Osteocyte (in vitro differentiated cells): ENCODE measurements at regions not wholly inside any gene's neighbourhood (a gene's known extent, or its start where the extent isn't known, plus 50 kb on each side); places are given as distances from the start of the nearest gene placed in this dataset.
A peak's percentile ranks its signal among the peaks of the same experiment; 100 is the strongest.
"Not testable (repeated sequence)": the region's sequence is repeated elsewhere in the genome, so short reads cannot be mapped to it uniquely, and the experiment has no call there.

ENCODE experiments used
- DNase-seq: peaks from one replicate; pipeline ENCODE4 v3.0.0; 2021; ENCODE audit warnings: mixed read lengths; ENCODE audit not compliant: unreplicated experiment; ENCODE audit errors: extremely low spot score
- H3K27ac Mint-ChIP-seq: one replicate; pipeline ENCODE4 v1.8.0; 2021; ENCODE audit warnings: mild to moderate bottlenecking, mixed read lengths; ENCODE audit not compliant: unreplicated experiment
- H3K27me3 Mint-ChIP-seq: one replicate; pipeline ENCODE4 v1.8.0; 2021; ENCODE audit warnings: mixed read lengths; ENCODE audit not compliant: unreplicated experiment
- H3K36me3 Mint-ChIP-seq: one replicate; pipeline ENCODE4 v1.8.0; 2021; ENCODE audit warnings: mixed read lengths; ENCODE audit not compliant: unreplicated experiment
- H3K4me1 Mint-ChIP-seq: one replicate; pipeline ENCODE4 v1.8.0; 2021; ENCODE audit warnings: mixed read lengths; ENCODE audit not compliant: unreplicated experiment
- H3K4me3 Mint-ChIP-seq: one replicate; pipeline ENCODE4 v1.8.0; 2021; ENCODE audit warnings: mild to moderate bottlenecking, moderate library complexity, mixed read lengths; ENCODE audit not compliant: unreplicated experiment
- H3K9me3 Mint-ChIP-seq: one replicate; pipeline ENCODE4 v1.8.0; 2021; ENCODE audit warnings: mixed read lengths; ENCODE audit not compliant: unreplicated experiment
- TF ChIP-seq, protein P1 (sequence below): fragments of 200-600 bp; sonication (generic); IDR thresholded peaks from 2 replicates; pipeline ENCODE4 v1.5.0; 2021; ENCODE audit warnings: antibody characterized with exemption, mild to moderate bottlenecking, moderate library complexity

- Mint-ChIP-seq H3K9me3 (no peaks in the 10 kb centered on the region), H3K27me3 (no peaks in the 10 kb centered on the region), H3K27ac (no peak overlapping the region), H3K4me1 (peaks cover 5% of the 10 kb centered on the region), H3K4me3 (no peak overlapping the region), H3K36me3 (no peaks in the 10 kb centered on the region)
- no peak for DNase-seq
- TF ChIP-seq, protein P1, sequence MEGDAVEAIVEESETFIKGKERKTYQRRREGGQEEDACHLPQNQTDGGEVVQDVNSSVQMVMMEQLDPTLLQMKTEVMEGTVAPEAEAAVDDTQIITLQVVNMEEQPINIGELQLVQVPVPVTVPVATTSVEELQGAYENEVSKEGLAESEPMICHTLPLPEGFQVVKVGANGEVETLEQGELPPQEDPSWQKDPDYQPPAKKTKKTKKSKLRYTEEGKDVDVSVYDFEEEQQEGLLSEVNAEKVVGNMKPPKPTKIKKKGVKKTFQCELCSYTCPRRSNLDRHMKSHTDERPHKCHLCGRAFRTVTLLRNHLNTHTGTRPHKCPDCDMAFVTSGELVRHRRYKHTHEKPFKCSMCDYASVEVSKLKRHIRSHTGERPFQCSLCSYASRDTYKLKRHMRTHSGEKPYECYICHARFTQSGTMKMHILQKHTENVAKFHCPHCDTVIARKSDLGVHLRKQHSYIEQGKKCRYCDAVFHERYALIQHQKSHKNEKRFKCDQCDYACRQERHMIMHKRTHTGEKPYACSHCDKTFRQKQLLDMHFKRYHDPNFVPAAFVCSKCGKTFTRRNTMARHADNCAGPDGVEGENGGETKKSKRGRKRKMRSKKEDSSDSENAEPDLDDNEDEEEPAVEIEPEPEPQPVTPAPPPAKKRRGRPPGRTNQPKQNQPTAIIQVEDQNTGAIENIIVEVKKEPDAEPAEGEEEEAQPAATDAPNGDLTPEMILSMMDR = no peak
These were observed 336.1 kb downstream of the GBA3 start for GRCh38 chr4:23028875-23029274.

GRCh38 chr4:23023666-23024065 is 330.9 kb downstream of the GBA3 start:
- TF ChIP-seq, protein P1 = no peak
- H3K4me3 Mint-ChIP-seq = no peak overlapping the region
- no peak overlapping the region for H3K27ac Mint-ChIP-seq
- peaks cover 24% of the 10 kb centered on the region for H3K4me1 Mint-ChIP-seq
- H3K9me3 Mint-ChIP-seq = no peaks in the 10 kb centered on the region
- no peaks in the 10 kb centered on the region for H3K36me3 Mint-ChIP-seq
- no peak for DNase-seq
- no peaks in the 10 kb centered on the region for H3K27me3 Mint-ChIP-seq

DNA sequence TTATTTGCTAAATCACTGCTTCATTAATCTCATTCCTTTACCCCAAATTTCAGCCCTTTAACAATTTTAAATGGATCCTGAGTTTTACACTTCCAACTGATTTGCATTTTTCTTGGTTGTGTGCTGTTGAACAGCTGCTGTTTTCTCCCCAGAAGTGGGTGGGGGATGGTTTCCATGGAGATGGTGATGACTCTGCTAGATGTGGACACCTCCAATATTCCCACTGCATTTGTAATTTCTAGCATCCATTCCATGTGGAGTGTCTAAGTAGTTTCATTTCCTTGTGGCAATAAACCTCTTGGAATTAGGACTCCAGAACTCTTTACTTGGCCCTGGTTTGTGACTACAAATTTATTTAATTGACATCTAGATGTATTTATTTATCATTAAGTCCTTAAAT is 330.4 kb downstream of the GBA3 start:
- Mint-ChIP-seq H3K4me3 (no peak overlapping the region), H3K36me3 (no peaks in the 10 kb centered on the region), H3K27me3 (no peaks in the 10 kb centered on the region), H3K4me1 (peaks cover 24% of the 10 kb centered on the region), H3K27ac (no peak overlapping the region), H3K9me3 (no peaks in the 10 kb centered on the region)
- TF ChIP-seq, protein P1 = no peak
- no peak for DNase-seq

GRCh38 chr4:23022032-23022431 is 329.3 kb downstream of the GBA3 start:
- peak overlapping the region; percentile 74 for H3K27ac Mint-ChIP-seq
- peaks cover 24% of the 10 kb centered on the region for H3K4me1 Mint-ChIP-seq
- no peaks in the 10 kb centered on the region for H3K27me3 Mint-ChIP-seq
- no peaks in the 10 kb centered on the region for H3K36me3 Mint-ChIP-seq
- DNase-seq = no peak
- H3K9me3 Mint-ChIP-seq = no peaks in the 10 kb centered on the region
- TF ChIP-seq, protein P1 = no peak
- no peak overlapping the region for H3K4me3 Mint-ChIP-seq

GRCh38 chr4:23021040-23021439 is 328.3 kb downstream of the GBA3 start:
- no peak overlapping the region for H3K27ac Mint-ChIP-seq
- H3K4me1 Mint-ChIP-seq = peaks cover 24% of the 10 kb centered on the region
- DNase-seq = no peak
- TF ChIP-seq, protein P1 = no peak
- H3K36me3 Mint-ChIP-seq = no peaks in the 10 kb centered on the region
- no peaks in the 10 kb centered on the region for H3K9me3 Mint-ChIP-seq
- no peak overlapping the region for H3K4me3 Mint-ChIP-seq
- no peaks in the 10 kb centered on the region for H3K27me3 Mint-ChIP-seq

GRCh38 chr4:23020399-23020798 is 327.7 kb downstream of the GBA3 start:
- H3K4me1 Mint-ChIP-seq = peaks cover 24% of the 10 kb centered on the region
- H3K27ac Mint-ChIP-seq, H3K27me3 Mint-ChIP-seq, H3K36me3 Mint-ChIP-seq, H3K9me3 Mint-ChIP-seq, DNase-seq, H3K4me3 Mint-ChIP-seq: not testable (repeated sequence)
